Fibroblast of lung (primary cell): ENCODE measurements at regions not wholly inside any gene's neighbourhood (a gene's known extent, or its start where the extent isn't known, plus 50 kb on each side); places are given as distances from the start of the nearest gene placed in this dataset.

Experiments used
- CTCF ChIP-seq, 2 donors: IDR thresholded peaks in 1 of 2; conservative IDR thresholded peaks in 1 of 2; 1 replicate in 1 of 2; 2 replicates in 1 of 2; pipeline ENCODE4 v1.5.1; 2011 to 2012; ENCODE audit warnings: low read length in 2 of 2, control low read depth in 1 of 2, inconsistent platforms in 1 of 2, low read depth in 1 of 2, mild to moderate bottlenecking in 1 of 2
- EZH2 ChIP-seq: IDR thresholded peaks from 2 replicates; pipeline ENCODE4 v1.5.1; 2012; ENCODE audit warnings: low read length, control low read depth, mild to moderate bottlenecking; ENCODE audit errors: missing control alignments

DNA sequence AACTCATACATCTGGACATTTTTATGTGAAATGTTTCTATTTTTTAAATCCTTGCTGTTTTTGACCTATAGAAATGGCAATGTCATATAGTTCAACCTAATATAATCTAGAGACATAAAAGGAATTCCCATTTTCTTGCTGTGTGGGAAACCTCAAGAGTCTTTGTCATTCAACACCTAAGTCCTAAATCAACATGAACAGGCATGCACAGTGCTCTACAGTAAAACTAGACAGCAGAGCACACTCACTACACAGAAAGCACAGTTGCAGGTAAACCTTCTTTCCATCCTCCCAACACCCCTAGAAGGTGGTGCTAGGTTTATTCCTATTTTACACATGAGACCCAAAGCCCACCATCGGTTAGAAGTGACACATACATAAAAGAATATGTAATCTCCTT, 79.1 kb upstream of the C1QTNF7 start:
- no peak for TF ChIP-seq CTCF (conservative IDR thresholded peaks at IDR 0.05 in 1 of 2, IDR thresholded peaks at IDR 0.05 in 1 of 2; ENCODE audit: low read depth in 1 of 2, low read length in 2 of 2)
- TF ChIP-seq EZH2 = no peak
